HEK293 (cell line): ENCODE measurements at regions not wholly inside any gene's neighbourhood (a gene's known extent, or its start where the extent isn't known, plus 50 kb on each side); places are given as distances from the start of the nearest gene placed in this dataset.

Experiments
- CTCF ChIA-PET: fragments of 350-600 bp; formaldehyde crosslinking; extraction: SDS; loops from one replicate; lab custom pipeline; 2021; ENCODE audit warnings: antibody characterized with exemption; lab: Yijun Ruan, JAX
- POLR2A ChIA-PET: fragments of 300-600 bp; formaldehyde crosslinking; extraction: SDS; loops from one replicate; lab custom pipeline; 2020; ENCODE audit warnings: antibody characterized with exemption, inconsistent platforms; lab: Yijun Ruan, JAX
- H3K27ac ChIP-seq: fragments of 200-500 bp; sonication (Bioruptor generic); 2 replicates; pipeline ENCODE4 v1.5.1; 2014; ENCODE audit warnings: low read depth, low read length, control low read depth, inconsistent platforms; ENCODE audit errors: extremely low read depth
- H3K36me3 ChIP-seq, 2 experiments: fragments of 200-500 bp in 1 of 2; sonication (Bioruptor generic) in 1 of 2; 1 replicate in 1 of 2; 2 replicates in 1 of 2; pipeline ENCODE4 v1.5.1; 2014 to 2017; ENCODE audit warnings: inconsistent platforms in 2 of 2, low read length in 2 of 2; ENCODE audit not compliant: control insufficient read depth in 2 of 2, insufficient read depth in 1 of 2
- H3K4me1 ChIP-seq: fragments of 200-500 bp; sonication (Bioruptor generic); 2 replicates; pipeline ENCODE4 v1.5.1; 2014; ENCODE audit warnings: mild to moderate bottlenecking, low read length, inconsistent platforms; ENCODE audit not compliant: control insufficient read depth, insufficient read depth
- H3K4me3 ChIP-seq: 2 replicates; pipeline ENCODE4 v1.5.1; 2011; ENCODE audit warnings: low read depth, mild to moderate bottlenecking, control low read depth, low read length, moderate library complexity
- H3K9me3 ChIP-seq: fragments of 200-500 bp; sonication (Bioruptor generic); 2 replicates; pipeline ENCODE4 v1.5.1; 2014; ENCODE audit warnings: low read depth, low read length, inconsistent platforms; ENCODE audit not compliant: control insufficient read depth, insufficient read depth
- HOXC10 ChIP-seq: sonication (generic); formaldehyde crosslinking; IDR thresholded peaks from 2 replicates; pipeline ENCODE4 v1.8.1; 2023; ENCODE audit warnings: mild to moderate bottlenecking, missing genetic modification reagents
- KLF10 ChIP-seq: fragments of 450-650 bp; IDR thresholded peaks from 2 replicates; pipeline ENCODE4 v1.5.1; 2018; ENCODE audit warnings: missing biosample characterization, mild to moderate bottlenecking, missing genetic modification characterization
- OVOL3 ChIP-seq: fragments of 450-650 bp; formaldehyde crosslinking; IDR thresholded peaks from 2 replicates; pipeline ENCODE4 v1.5.1; 2016; ENCODE audit warnings: missing biosample characterization, missing genetic modification characterization
- TSHZ1 ChIP-seq: fragments of 450-650 bp; formaldehyde crosslinking; IDR thresholded peaks from 2 replicates; pipeline ENCODE4 v1.5.1; 2016; ENCODE audit warnings: missing biosample characterization, missing genetic modification characterization, borderline replicate concordance
- WT1 ChIP-seq: fragments of 450-650 bp; formaldehyde crosslinking; IDR thresholded peaks from 2 replicates; pipeline ENCODE4 v1.5.1; 2016; ENCODE audit warnings: missing biosample characterization, missing genetic modification characterization
- ZFP69B ChIP-seq: fragments of 450-650 bp; formaldehyde crosslinking; IDR thresholded peaks from 2 replicates; pipeline ENCODE4 v1.5.1; 2016; ENCODE audit warnings: missing biosample characterization, missing genetic modification characterization
- ZNF174 ChIP-seq: fragments of 450-650 bp; formaldehyde crosslinking; IDR thresholded peaks from 2 replicates; pipeline ENCODE4 v1.5.0; 2017; ENCODE audit warnings: missing biosample characterization, mild to moderate bottlenecking, missing genetic modification characterization
- ZNF223 ChIP-seq: fragments of 450-650 bp; formaldehyde crosslinking; IDR thresholded peaks from 2 replicates; pipeline ENCODE4 v1.5.1; 2016; ENCODE audit warnings: missing biosample characterization, missing genetic modification characterization
- ZNF24 ChIP-seq: fragments of 450-650 bp; formaldehyde crosslinking; IDR thresholded peaks from 2 replicates; pipeline ENCODE4 v1.5.1; 2016; ENCODE audit warnings: missing biosample characterization, missing genetic modification characterization
- ZNF266 ChIP-seq: fragments of 450-650 bp; formaldehyde crosslinking; IDR thresholded peaks from 2 replicates; pipeline ENCODE4 v1.5.1; 2016; ENCODE audit warnings: missing biosample characterization, missing genetic modification characterization, low read depth
- ZNF433 ChIP-seq: fragments of 450-650 bp; formaldehyde crosslinking; IDR thresholded peaks from 2 replicates; pipeline ENCODE4 v1.5.1; 2016; ENCODE audit warnings: missing biosample characterization, missing genetic modification characterization, low read depth
- ZNF501 ChIP-seq: fragments of 450-650 bp; formaldehyde crosslinking; IDR thresholded peaks from 2 replicates; pipeline ENCODE4 v1.5.1; 2016; ENCODE audit warnings: missing biosample characterization, missing genetic modification characterization
- ZNF544 ChIP-seq: fragments of 450-650 bp; formaldehyde crosslinking; IDR thresholded peaks from 2 replicates; pipeline ENCODE4 v1.5.0; 2017; ENCODE audit warnings: missing biosample characterization, missing genetic modification characterization
- ZNF571 ChIP-seq: fragments of 450-650 bp; formaldehyde crosslinking; IDR thresholded peaks from 2 replicates; pipeline ENCODE4 v1.5.0; 2017; ENCODE audit warnings: missing biosample characterization, missing genetic modification characterization
- ZNF580 ChIP-seq: fragments of 450-650 bp; formaldehyde crosslinking; IDR thresholded peaks from 2 replicates; pipeline ENCODE4 v1.5.1; 2016; ENCODE audit warnings: missing biosample characterization, missing genetic modification characterization
- ZNF704 ChIP-seq: fragments of 450-650 bp; formaldehyde crosslinking; IDR thresholded peaks from 2 replicates; pipeline ENCODE4 v1.5.1; 2016; ENCODE audit warnings: missing biosample characterization, missing genetic modification characterization
- ZNF785 ChIP-seq: fragments of 450-650 bp; formaldehyde crosslinking; IDR thresholded peaks from 2 replicates; pipeline ENCODE4 v1.5.1; 2016; ENCODE audit warnings: missing biosample characterization, missing genetic modification characterization

- no peaks in the 10 kb centered on the region for H3K9me3 ChIP-seq
- POLR2A ChIA-PET = no interaction called here
- no peaks in the 10 kb centered on the region for H3K36me3 ChIP-seq
- no peak overlapping the region for H3K4me3 ChIP-seq
- CTCF ChIA-PET = no interaction called here
- H3K4me1 ChIP-seq = no peaks in the 10 kb centered on the region
- TF ChIP-seq ZNF785 (tag by site-specific recombination) = no peak
- TF ChIP-seq, all 188 proteins: peak for 0
- no peak overlapping the region for H3K27ac ChIP-seq
Measured at GRCh38 chr1:194710671-194711070, 1524.3 kb upstream of the B3GALT2 start.

- H3K9me3 ChIP-seq = no peaks in the 10 kb centered on the region
- H3K36me3 ChIP-seq = no peaks in the 10 kb centered on the region
- no peaks in the 10 kb centered on the region for H3K4me1 ChIP-seq
- H3K4me3 ChIP-seq = no peak overlapping the region
- CTCF ChIA-PET = no interaction called here
- POLR2A ChIA-PET = no interaction called here
- TF ChIP-seq ZNF433 (tag by site-specific recombination) (no peak), TSHZ1 (tag by site-specific recombination) (no peak), ZNF501 (no peak), ZNF223 (no peak), WT1 (tag by site-specific recombination) (no peak), ZNF174 (tag by site-specific recombination) (no peak), ZNF580 (tag by site-specific recombination) (no peak), KLF10 (no peak)
- no peak overlapping the region for H3K27ac ChIP-seq
Measured at GRCh38 chr1:194709439-194709838, 1523.0 kb upstream of the B3GALT2 start.

- Histone ChIP-seq H3K9me3 (no peaks in the 10 kb centered on the region), H3K4me3 (no peak overlapping the region), H3K27ac (no peak overlapping the region), H3K36me3 (no peaks in the 10 kb centered on the region), H3K4me1 (no peaks in the 10 kb centered on the region)
- CTCF ChIA-PET = no interaction called here
- POLR2A ChIA-PET = no interaction called here
- TF ChIP-seq OVOL3 (tag by site-specific recombination) (no peak), ZFP69B (tag by site-specific recombination) (no peak), HOXC10 (CRISPR knock-in tag) (no peak), ZNF266 (tag by site-specific recombination) (no peak), ZNF571 (tag by site-specific recombination) (no peak), ZNF544 (no peak)
Measured at GRCh38 chr1:194707074-194707473, 1520.7 kb upstream of the B3GALT2 start.

- Histone ChIP-seq H3K4me1 (no peaks in the 10 kb centered on the region), H3K27ac (no peak overlapping the region), H3K4me3 (no peak overlapping the region), H3K9me3 (no peaks in the 10 kb centered on the region), H3K36me3 (no peaks in the 10 kb centered on the region)
- POLR2A ChIA-PET = no interaction called here
- CTCF ChIA-PET = interaction anchor here (0.7 kb wide), 1 partner anchor 24 kb away, joined by 5 read pairs; no protein-coding TSS in a partner anchor
- no peak for TF ChIP-seq ZNF704 (tag by site-specific recombination)
- TF ChIP-seq ZNF24 = no peak
Measured at GRCh38 chr1:194705123-194705854, 1518.9 kb upstream of the B3GALT2 start.
